Kidney (tissue), 13 donors: ENCODE measurements at regions not wholly inside any gene's neighbourhood (a gene's known extent, or its start where the extent isn't known, plus 50 kb on each side); places are given as distances from the start of the nearest gene placed in this dataset.

Experiments
- DNase-seq, 5 donors: peaks; one replicate each; pipeline ENCODE4 v3.0.0-alpha.2; 2013 to 2020
- FAIRE-seq: peaks from 2 replicates; lab custom pipeline; 2012; peaks lifted over from hg19 to GRCh38; lab: Jason Lieb, UNC
- H3K27ac ChIP-seq, 2 donors: one replicate each; pipeline ENCODE4 v1.7.0; 2013; ENCODE audit warnings: low read depth in 2 of 2, low read length in 2 of 2, inconsistent platforms in 1 of 2
- H3K27me3 ChIP-seq: one replicate; pipeline ENCODE4 v1.7.1; 2013; ENCODE audit warnings: low read length, inconsistent platforms; ENCODE audit not compliant: control insufficient read depth, insufficient read depth
- H3K36me3 ChIP-seq, 3 donors: one replicate each; pipeline versions ENCODE4 v1.7.0 to v1.7.1; 2013; ENCODE audit warnings: low read length in 3 of 3, control low read depth in 1 of 3, inconsistent platforms in 1 of 3; ENCODE audit not compliant: insufficient read depth in 3 of 3, control insufficient read depth in 2 of 3
- H3K4me1 ChIP-seq, 3 donors: one replicate each; pipeline versions ENCODE4 v1.7.0 to v1.7.1; 2013; ENCODE audit warnings: low read length in 3 of 3, inconsistent platforms in 1 of 3, low read depth in 1 of 3; ENCODE audit not compliant: control insufficient read depth in 2 of 3, insufficient read depth in 2 of 3
- H3K4me3 ChIP-seq, 3 donors: one replicate each; pipeline versions ENCODE4 v1.7.0 to v1.8.1; 2013; ENCODE audit warnings: low read length in 3 of 3, control low read depth in 1 of 3, inconsistent platforms in 1 of 3
- H3K9ac ChIP-seq, 3 donors: one replicate each; pipeline versions ENCODE4 v1.7.0 to v1.7.1; 2013; ENCODE audit warnings: low read length in 3 of 3, control low read depth in 1 of 3, inconsistent platforms in 1 of 3
- H3K9me3 ChIP-seq, 3 donors: one replicate each; pipeline versions ENCODE4 v1.7.0 to v1.7.1; 2013; ENCODE audit warnings: low read length in 3 of 3, control low read depth in 1 of 3, inconsistent platforms in 1 of 3; ENCODE audit not compliant: control insufficient read depth in 2 of 3, insufficient read depth in 1 of 3
- intact Hi-C: fragments of 100-400 bp; cut with DNase I; formaldehyde crosslinking; loops from one replicate; pipeline ENCODE4 v1.11.1; 2022
- TF ChIP-seq, protein P1 (sequence below): IDR thresholded peaks from 3 replicates; pipeline ENCODE4 v1.5.1; 2012; ENCODE audit warnings: mild to moderate bottlenecking, moderate library complexity, borderline replicate concordance; ENCODE audit not compliant: insufficient read depth; ENCODE audit errors: extremely low read depth
- donor health status: control.
- donor health status: control.
- donor health status: control.
- donor health status: control.
- donor health status: control.
- donor health status: DM: yes; HTN: yes; CAD: no.
- donor health status: Normal renal cell carcinoma (clear cell type).

DNA sequence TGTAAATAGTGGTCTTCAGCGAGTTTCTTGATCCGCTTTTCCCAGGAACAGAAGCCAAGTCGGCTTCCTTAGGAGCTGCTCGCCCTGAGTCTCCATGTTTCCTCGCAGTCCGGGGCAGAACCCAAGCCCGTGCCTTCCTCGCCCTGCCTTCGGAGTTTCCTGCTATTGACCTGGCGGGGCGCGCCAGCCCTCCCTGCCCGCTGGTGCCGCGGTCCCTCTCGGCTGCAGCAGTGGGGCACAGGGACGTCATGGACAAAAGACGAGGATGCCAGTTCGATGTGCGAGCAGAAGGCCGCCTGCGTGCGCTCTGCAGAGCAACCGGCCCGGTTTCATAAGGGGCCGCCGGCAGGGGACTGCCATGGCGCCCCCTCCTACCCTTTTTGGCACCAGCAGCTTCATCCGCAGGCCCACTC, 156.6 kb downstream of the TM9SF2 start:
- TF ChIP-seq, protein P1, sequence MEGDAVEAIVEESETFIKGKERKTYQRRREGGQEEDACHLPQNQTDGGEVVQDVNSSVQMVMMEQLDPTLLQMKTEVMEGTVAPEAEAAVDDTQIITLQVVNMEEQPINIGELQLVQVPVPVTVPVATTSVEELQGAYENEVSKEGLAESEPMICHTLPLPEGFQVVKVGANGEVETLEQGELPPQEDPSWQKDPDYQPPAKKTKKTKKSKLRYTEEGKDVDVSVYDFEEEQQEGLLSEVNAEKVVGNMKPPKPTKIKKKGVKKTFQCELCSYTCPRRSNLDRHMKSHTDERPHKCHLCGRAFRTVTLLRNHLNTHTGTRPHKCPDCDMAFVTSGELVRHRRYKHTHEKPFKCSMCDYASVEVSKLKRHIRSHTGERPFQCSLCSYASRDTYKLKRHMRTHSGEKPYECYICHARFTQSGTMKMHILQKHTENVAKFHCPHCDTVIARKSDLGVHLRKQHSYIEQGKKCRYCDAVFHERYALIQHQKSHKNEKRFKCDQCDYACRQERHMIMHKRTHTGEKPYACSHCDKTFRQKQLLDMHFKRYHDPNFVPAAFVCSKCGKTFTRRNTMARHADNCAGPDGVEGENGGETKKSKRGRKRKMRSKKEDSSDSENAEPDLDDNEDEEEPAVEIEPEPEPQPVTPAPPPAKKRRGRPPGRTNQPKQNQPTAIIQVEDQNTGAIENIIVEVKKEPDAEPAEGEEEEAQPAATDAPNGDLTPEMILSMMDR: no peak
- H3K4me3 ChIP-seq: peak overlapping the region; percentile 31 to 64 (median 42)
- H3K27ac ChIP-seq: peak overlapping the region; percentile 4 to 5
- H3K27me3 ChIP-seq: peaks cover 7% of the 10 kb centered on the region
- peaks cover 0 to 4% (median 2%) of the 10 kb centered on the region in 3 donors for H3K4me1 ChIP-seq
- DNase-seq: peak in 3 of 5 donors; percentile 44 to 69 (median 49)
- no peak for FAIRE-seq
- intact Hi-C loops: loop anchor here (10.0 kb wide), 1 partner anchor 867 kb away; no protein-coding TSS in a partner anchor
- H3K36me3 ChIP-seq: no peaks in the 10 kb centered on the region
- H3K9ac ChIP-seq: peak overlapping the region in 2 of 3 donors; percentile 9 to 63
- H3K9me3 ChIP-seq: no peaks in the 10 kb centered on the region

DNA sequence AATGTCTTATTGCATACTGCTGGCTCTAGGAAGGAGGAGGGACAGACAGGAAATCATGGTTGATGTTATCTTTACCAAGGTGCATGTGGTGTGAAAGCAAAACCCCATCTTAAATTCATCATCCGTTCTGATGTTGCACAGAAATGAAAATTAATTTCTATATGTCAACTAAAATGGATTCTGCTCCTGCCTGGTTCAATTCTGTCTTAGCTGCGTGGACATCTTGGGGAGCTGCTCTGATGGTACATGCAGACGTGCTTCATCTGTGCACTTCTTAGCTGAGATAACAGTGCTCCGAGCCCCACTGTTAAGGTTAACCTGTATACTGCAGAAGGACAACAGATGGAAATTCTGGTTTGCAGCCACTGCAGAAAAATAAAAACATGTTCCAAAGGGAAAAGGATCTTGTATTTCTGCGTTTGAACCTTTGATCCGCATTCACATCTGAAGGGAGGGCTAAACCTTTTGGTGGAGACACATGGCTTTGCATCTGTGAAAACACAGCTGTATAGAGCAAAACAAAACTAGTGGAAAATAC, 155.6 kb downstream of the TM9SF2 start:
- H3K27ac ChIP-seq: no peak overlapping the region
- TF ChIP-seq, protein P1: no peak
- H3K9ac ChIP-seq: no peak overlapping the region
- H3K36me3 ChIP-seq: no peaks in the 10 kb centered on the region
- intact Hi-C loops: loop anchor here (10.0 kb wide), 1 partner anchor 868 kb away; no protein-coding TSS in a partner anchor
- H3K9me3 ChIP-seq: no peaks in the 10 kb centered on the region
- DNase-seq: no peak
- H3K4me1 ChIP-seq: peaks cover 0 to 4% (median 2%) of the 10 kb centered on the region in 3 donors
- FAIRE-seq: no peak
- H3K27me3 ChIP-seq: peaks cover 3% of the 10 kb centered on the region
- H3K4me3 ChIP-seq: no peak overlapping the region

DNA sequence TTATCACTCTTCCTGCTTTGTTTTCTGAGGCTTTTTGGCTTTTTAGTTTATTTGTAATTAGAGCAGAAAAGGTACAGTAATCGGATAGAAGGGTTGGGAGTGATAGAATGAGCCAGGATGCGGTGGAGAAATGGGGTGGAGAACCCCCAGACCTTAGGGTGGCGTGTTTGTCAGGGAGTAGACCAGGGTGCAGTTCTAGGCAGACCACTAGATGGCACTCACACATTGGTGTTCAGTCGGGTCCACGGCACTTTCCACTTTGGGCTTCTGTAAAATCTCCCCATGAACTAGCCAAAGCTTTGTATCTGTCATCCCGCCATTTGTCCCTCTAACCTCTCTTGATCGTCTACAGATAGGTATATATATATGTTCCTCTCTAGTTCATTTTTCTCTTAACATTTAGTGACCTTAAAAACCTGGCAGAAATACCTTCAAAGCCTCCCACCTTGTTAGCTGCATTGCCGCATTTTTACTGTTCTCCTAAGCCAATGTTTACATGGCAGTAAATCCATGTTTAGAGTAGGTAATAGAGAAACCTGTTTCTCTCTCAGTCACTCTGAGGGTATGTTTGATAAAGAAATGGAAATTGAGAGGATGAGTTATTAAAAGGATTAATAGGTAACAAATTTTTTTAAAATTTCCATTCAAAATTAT, 154.9 kb downstream of the TM9SF2 start:
- Histone ChIP-seq H3K4me3 (peak overlapping the region in 1 of 3 donors; percentile 59), H3K4me1 (peaks cover 0 to 4% (median 2%) of the 10 kb centered on the region in 3 donors), H3K27ac (peak overlapping the region; percentile 13 to 52), H3K9ac (peak overlapping the region in 1 of 3 donors; percentile 57), H3K36me3 (no peaks in the 10 kb centered on the region), H3K27me3 (no peaks in the 10 kb centered on the region), H3K9me3 (no peaks in the 10 kb centered on the region)
- intact Hi-C loops: loop anchor here (10.0 kb wide), 1 partner anchor 869 kb away; no protein-coding TSS in a partner anchor
- peak in 4 of 5 donors; percentile 81 to 88 (median 86) for DNase-seq
- TF ChIP-seq, protein P1: peak; percentile 89
- no peak for FAIRE-seq
